ENCODE measurements at regions not wholly inside any gene's neighbourhood (a gene's known extent, or its start where the extent isn't known, plus 50 kb on each side); places are given as distances from the start of the nearest gene placed in this dataset.

DNA sequence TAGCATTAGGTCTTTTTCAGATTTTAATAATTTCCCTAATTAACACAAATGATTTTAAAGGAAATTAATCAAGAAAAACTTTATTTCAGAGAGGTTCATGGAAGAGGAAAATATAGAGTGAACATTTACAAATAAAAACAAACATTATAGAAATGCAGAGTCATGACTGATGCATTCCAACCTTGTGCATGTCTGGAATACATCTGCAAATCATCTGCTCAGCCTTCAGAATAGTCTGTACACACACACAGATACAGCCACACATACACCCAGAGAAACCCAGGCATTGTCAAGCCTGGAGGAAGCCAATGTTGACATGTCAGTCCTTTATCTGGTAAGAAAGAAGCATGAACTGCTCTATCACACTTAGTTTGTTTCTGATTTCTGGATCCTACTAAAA is 61.3 kb upstream of the NFKB1 start:
- DNase-seq (ENCODE audit: extremely low read depth in 1 of 2, low read depth in 1 of 2), result no peak

GRCh38 chr4:102440498-102440897 is 60.7 kb upstream of the NFKB1 start:
- DNase-seq (ENCODE audit: extremely low read depth in 1 of 2, low read depth in 1 of 2), result no peak

DNA sequence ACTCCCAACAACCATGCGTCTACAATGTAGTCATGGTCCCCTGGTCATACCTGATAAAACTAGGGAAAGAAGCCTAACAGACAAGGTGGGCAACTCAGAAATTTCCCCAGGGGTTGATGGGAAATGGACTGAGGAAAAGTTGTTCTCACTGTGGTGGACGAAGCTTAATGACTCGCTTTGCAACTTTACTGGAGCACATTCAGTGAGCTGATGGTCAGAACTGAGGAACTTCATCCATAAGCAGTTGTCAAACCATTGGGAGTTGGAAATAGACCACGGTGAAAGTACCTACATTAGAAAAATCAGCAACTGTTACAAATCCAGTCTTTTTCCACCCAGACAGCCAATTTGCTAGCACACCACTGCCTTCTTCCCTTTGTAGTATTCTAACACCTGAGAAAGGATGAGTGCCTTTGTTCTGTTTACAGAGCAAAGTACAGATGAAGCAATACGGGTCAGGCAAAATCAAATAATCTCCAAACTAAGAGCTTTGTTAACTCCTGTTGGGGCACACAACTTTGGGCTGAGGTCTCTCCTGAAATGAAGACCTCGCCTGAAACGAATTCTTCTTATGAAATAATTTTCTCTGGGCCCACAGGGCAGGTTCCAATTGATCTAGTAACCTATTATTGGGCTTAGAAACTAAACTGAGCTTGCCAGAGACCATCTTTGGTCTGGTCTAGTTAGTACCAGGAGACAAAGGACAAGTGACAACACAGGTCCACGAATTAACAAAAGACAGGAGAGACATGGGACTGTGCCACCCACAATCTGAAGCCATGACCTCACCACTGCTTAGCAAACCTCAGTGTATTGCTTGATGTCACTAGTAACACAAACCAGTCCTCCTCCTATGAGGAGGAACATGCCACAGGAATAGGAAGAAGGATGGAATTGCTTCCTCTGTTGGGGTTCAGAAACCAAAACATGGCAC is 58.9 kb upstream of the NFKB1 start:
- DNase-seq (ENCODE audit: extremely low read depth in 1 of 2, low read depth in 1 of 2), result no peak

GRCh38 chr4:102444752-102445151 is 56.4 kb upstream of the NFKB1 start:
- DNase-seq (ENCODE audit: extremely low read depth in 1 of 2, low read depth in 1 of 2), result no peak

DNA sequence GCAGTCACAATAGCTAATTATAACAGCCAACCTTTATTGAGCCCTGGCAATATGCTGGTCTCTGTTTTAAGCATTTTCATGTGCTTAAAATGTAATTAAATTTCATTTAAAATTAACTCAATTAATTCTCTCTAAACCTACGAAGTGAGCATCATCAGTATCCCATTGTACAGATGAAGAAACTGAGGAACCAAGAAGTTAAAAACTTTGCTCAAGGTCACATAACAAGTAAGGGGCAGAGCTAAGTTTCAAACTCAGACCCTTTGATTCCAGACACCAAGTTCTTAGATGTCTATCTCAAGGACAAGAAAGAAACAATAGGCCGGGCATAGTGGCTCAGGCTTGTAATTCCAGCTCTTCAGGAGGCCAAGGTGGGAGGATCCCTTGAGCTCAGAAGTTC is 55.9 kb upstream of the NFKB1 start:
- DNase-seq (ENCODE audit: extremely low read depth in 1 of 2, low read depth in 1 of 2), result no peak

GRCh38 chr4:102447413-102447812 is 53.7 kb upstream of the NFKB1 start:
- no peak for DNase-seq (ENCODE audit: extremely low read depth in 1 of 2, low read depth in 1 of 2)

DNA sequence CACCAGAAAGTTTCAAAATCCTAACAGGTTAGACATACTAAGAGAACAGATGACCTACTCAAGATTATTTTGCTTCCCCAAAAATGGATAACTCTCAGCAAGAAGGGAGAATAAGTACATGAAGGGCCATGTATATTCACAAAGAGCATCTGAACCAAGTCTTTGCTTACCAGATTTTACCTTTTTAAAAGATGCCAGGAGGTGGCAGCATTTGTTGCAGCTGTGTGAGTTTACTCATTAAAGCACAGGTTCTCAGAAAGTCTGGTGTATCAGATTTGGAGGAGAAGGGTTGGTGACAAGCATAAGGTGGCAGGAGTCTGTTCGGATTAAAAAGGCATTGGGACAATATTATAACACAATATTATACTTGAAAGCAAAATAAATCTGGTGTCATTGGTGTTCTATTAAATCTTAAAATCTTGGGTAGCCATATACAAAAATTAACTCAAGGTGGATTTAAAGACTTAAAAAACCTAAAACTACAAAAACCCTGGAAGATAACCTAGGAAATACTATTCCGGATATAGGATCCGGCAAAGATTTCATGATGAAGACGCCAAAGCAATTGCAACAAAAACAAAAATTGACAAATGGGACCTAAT is 51.3 kb upstream of the NFKB1 start:
- DNase-seq (ENCODE audit: extremely low read depth in 1 of 2, low read depth in 1 of 2), result peak in 1 of 2 donors; percentile 37

- DNase-seq (ENCODE audit: extremely low read depth in 1 of 2, low read depth in 1 of 2), result no peak
These were observed 49.9 kb upstream of the NFKB1 start for GRCh38 chr4:102451266-102451665.

Measured in stimulated activated CD8-positive, alpha-beta memory T cell treated with anti-CD3 and anti-CD28 coated beads, Interleukin-7, amount 100 ng/mL, for 48 hours (primary cell).